ENCODE measurements at regions not wholly inside any gene's neighbourhood (a gene's known extent, or its start where the extent isn't known, plus 50 kb on each side); places are given as distances from the start of the nearest gene placed in this dataset.
"Not testable (repeated sequence)": the region's sequence is repeated elsewhere in the genome, so short reads cannot be mapped to it uniquely, and the experiment has no call there.

- TF ChIP-seq CTCF (IDR thresholded peaks at IDR 0.05), result no peak
- DNase-seq (ENCODE audit: low spot score) (no peak), ATAC-seq (ENCODE audit: low FRiP score) (no peak)
These were observed 85.4 kb upstream of the MED13 start for GRCh38 chr17:62150471-62150870.

- no peak for TF ChIP-seq CTCF (IDR thresholded peaks at IDR 0.05)
- DNase-seq (ENCODE audit: low spot score) (no peak), ATAC-seq (ENCODE audit: low FRiP score) (no peak)
These were observed 84.9 kb upstream of the MED13 start for GRCh38 chr17:62149961-62150360.

- DNase-seq (ENCODE audit: low spot score) (no peak), ATAC-seq (ENCODE audit: low FRiP score) (no peak)
- no peak for TF ChIP-seq CTCF (IDR thresholded peaks at IDR 0.05)
These were observed 82.2 kb upstream of the MED13 start for GRCh38 chr17:62147284-62147683.

GRCh38 chr17:62140836-62141235 is 75.8 kb upstream of the MED13 start:
- ATAC-seq (ENCODE audit: low FRiP score) (no peak), DNase-seq (ENCODE audit: low spot score) (no peak)
- TF ChIP-seq CTCF (IDR thresholded peaks at IDR 0.05), result no peak

GRCh38 chr17:62140376-62140775 is 75.3 kb upstream of the MED13 start:
- TF ChIP-seq CTCF (IDR thresholded peaks at IDR 0.05), result no peak
- ATAC-seq (ENCODE audit: low FRiP score), result no peak

GRCh38 chr17:62139690-62140354 is 74.7 kb upstream of the MED13 start:
- not testable (repeated sequence) for ATAC-seq (ENCODE audit: low FRiP score); DNase-seq (ENCODE audit: low spot score)

More at GRCh38 chr17:62140376-62140775, 75.3 kb upstream of the MED13 start:
- no peak for DNase-seq (ENCODE audit: low spot score)

GRCh38 chr17:62139141-62139540 is 74.1 kb upstream of the MED13 start:
- DNase-seq (ENCODE audit: low spot score) (no peak), ATAC-seq (ENCODE audit: low FRiP score) (no peak)
- TF ChIP-seq CTCF (IDR thresholded peaks at IDR 0.05), result no peak

GRCh38 chr17:62138676-62139121 is 73.6 kb upstream of the MED13 start:
- not testable (repeated sequence) for ATAC-seq (ENCODE audit: low FRiP score); DNase-seq (ENCODE audit: low spot score)

GRCh38 chr17:62137734-62138624 is 72.9 kb upstream of the MED13 start:
- ATAC-seq (ENCODE audit: low FRiP score); DNase-seq (ENCODE audit: low spot score): not testable (repeated sequence)

- DNase-seq (ENCODE audit: low spot score), result not testable (repeated sequence)
- peak; percentile 33 for ATAC-seq (ENCODE audit: low FRiP score)
These were observed 72.1 kb upstream of the MED13 start for GRCh38 chr17:62137013-62137733.

All from omental fat pad (tissue), 3 donors.